Left ventricle myocardium inferior (tissue), 1 donor: ENCODE measurements at regions not wholly inside any gene's neighbourhood (a gene's known extent, or its start where the extent isn't known, plus 50 kb on each side); places are given as distances from the start of the nearest gene placed in this dataset.
"Not testable (repeated sequence)": the region's sequence is repeated elsewhere in the genome, so short reads cannot be mapped to it uniquely, and the experiment has no call there.

Source experiments
- DNase-seq: peaks from one replicate; pipeline ENCODE4 v3.0.0-alpha.2; 2020
- H3K27ac ChIP-seq: fragments of 200-600 bp; replicated peaks from 2 replicates; pipeline ENCODE4 v1.8.0; 2021
- H3K27me3 ChIP-seq: fragments of 200-600 bp; 2 replicates; pipeline ENCODE4 v1.8.0; 2021; ENCODE audit warnings: low read depth
- H3K36me3 ChIP-seq: fragments of 200-600 bp; 2 replicates; pipeline ENCODE4 v1.8.0; 2021
- H3K4me1 ChIP-seq: fragments of 200-600 bp; 2 replicates; pipeline ENCODE4 v1.8.0; 2021
- H3K4me3 ChIP-seq: fragments of 200-600 bp; 2 replicates; pipeline ENCODE4 v1.8.0; 2021; ENCODE audit warnings: mild to moderate bottlenecking, moderate library complexity
- H3K9me3 ChIP-seq: fragments of 200-600 bp; replicated peaks from 2 replicates; pipeline ENCODE4 v1.8.0; 2021
- intact Hi-C: fragments of 100-400 bp; cut with micrococcal nuclease; formaldehyde crosslinking; loops from one replicate; pipeline ENCODE4 v1.11.0; 2022
- TF ChIP-seq, protein P1 (sequence below): fragments of 200-600 bp; IDR thresholded peaks from 2 replicates; pipeline ENCODE4 v1.8.0; 2021; ENCODE audit warnings: antibody characterized with exemption, mild to moderate bottlenecking, borderline replicate concordance
- donor health status: DM: no; HTN: yes; CAD: no; lungs with severe emphysema.

DNA sequence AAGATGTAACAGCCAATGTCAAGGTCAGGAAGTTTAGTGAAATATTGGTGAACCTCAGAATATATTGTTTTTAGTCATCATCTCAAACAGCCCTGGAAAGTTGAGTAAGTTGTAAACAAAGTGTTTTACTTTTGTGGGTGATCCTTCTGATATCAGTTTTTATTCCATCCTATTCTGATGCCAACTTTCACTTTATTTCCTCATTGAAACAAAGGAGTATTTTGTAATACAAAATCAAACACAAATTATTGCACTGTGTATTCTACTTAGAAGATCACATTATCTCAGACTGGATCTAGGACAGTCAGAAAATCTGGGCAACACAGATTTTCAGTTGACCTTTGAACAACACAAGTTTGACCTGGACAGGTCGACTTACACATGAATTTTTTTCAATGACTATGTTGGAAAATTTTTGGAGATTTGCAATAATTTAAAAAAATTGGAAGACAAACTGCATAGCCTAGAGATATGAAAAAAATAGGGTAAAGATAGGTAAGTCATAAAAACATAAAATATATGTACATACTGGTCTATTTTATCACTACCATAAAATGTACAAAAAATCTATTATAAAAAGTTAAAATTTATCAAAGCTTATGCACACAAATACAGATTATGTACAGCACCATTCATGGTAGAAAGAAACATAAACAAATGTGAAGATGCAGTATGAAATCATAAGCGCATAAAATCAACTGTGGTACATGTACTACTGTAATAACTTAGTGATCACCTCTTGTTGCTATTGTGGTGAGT, 709.1 kb upstream of the FAM241A start:
- Histone ChIP-seq H3K9me3 (no peaks in the 10 kb centered on the region), H3K27me3 (no peaks in the 10 kb centered on the region), H3K36me3 (no peaks in the 10 kb centered on the region), H3K4me3 (no peak overlapping the region), H3K4me1 (no peaks in the 10 kb centered on the region), H3K27ac (no peak overlapping the region)
- intact Hi-C loops = no loop called here
- TF ChIP-seq, protein P1, sequence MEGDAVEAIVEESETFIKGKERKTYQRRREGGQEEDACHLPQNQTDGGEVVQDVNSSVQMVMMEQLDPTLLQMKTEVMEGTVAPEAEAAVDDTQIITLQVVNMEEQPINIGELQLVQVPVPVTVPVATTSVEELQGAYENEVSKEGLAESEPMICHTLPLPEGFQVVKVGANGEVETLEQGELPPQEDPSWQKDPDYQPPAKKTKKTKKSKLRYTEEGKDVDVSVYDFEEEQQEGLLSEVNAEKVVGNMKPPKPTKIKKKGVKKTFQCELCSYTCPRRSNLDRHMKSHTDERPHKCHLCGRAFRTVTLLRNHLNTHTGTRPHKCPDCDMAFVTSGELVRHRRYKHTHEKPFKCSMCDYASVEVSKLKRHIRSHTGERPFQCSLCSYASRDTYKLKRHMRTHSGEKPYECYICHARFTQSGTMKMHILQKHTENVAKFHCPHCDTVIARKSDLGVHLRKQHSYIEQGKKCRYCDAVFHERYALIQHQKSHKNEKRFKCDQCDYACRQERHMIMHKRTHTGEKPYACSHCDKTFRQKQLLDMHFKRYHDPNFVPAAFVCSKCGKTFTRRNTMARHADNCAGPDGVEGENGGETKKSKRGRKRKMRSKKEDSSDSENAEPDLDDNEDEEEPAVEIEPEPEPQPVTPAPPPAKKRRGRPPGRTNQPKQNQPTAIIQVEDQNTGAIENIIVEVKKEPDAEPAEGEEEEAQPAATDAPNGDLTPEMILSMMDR = no peak
- DNase-seq = no peak

DNA sequence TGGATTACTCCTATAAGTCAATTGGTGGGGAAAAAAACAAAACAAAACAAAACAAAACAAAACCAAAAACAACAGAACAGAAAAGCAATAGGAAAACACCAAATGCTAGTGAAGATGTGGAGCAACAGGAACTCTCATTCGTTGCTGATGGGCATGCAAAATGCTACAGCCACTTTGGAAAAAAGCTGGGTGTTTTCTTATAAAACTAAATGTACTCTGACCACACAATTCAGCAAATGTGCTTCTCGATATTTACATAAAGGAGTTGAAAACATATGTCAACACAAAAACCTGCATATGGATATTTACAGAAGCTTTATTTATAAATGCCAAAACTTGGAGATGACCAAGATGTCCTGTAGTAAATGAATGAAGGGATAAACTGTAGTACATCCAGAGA, 703.6 kb upstream of the FAM241A start:
- DNase-seq = no peak
- no peaks in the 10 kb centered on the region for H3K9me3 ChIP-seq
- H3K27ac ChIP-seq = no peak overlapping the region
- intact Hi-C loops = no loop called here
- H3K4me1 ChIP-seq = no peaks in the 10 kb centered on the region
- TF ChIP-seq, protein P1 = no peak
- H3K27me3 ChIP-seq = no peaks in the 10 kb centered on the region
- H3K36me3 ChIP-seq = no peaks in the 10 kb centered on the region
- no peak overlapping the region for H3K4me3 ChIP-seq

DNA sequence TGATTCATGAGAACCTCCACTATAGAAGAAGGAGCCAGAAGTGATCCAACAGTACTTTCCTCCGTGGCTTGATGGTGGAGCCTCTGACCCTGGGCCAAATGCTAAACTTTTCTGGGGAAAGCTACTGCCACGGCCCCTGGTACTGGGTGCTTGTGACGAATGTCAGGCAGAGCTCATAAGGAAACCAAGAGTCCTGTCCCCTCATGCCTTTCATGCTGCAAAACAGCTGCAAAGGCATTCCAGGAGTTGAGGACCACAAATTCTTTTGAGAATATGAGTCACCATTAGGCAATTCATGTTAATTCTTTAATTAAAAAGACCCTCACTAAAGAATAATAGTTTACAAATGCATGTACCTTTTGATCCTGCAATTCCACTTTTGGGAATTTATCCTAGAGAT, 700.4 kb upstream of the FAM241A start:
- intact Hi-C loops, H3K27ac ChIP-seq, H3K4me1 ChIP-seq, DNase-seq, H3K9me3 ChIP-seq, H3K4me3 ChIP-seq, H3K36me3 ChIP-seq, H3K27me3 ChIP-seq: not testable (repeated sequence)

DNA sequence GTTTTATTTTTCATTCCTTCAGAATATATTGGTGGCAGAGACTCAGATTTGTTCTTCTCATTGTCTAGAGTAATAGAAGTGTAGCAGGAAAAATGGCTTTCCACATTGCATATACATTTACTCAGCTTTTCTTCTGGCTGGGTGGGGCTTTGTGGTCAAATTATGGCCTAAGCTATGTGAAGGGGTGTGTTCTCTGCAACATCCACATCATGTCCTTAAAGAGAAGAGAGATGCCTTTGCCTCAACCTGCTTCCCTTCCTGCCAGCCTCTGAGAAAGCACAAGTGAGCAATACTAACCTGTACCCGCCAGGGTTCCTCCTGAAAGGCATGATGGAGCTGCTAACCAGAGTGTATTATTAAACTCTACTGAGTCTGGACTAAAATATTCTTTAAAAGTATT, 695.6 kb upstream of the FAM241A start:
- TF ChIP-seq, protein P1 = no peak

DNA sequence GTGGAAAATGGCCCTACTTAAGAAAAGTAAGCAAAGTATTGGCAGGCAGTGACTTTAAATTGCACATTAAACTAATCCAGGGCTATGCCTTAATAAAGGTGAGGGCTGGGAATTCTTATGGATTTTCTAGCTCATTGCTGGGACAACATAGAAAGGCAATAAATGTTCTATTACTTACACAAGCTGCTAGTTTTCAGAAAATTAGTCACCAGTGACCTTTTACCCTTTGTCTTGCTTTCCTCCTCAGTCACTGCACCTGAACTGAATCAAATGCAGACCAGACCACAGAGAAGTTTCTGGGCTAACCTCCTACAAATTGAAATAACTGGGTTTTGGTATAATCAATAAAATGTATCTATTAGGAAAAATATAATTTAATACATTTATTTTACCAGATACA, 694.4 kb upstream of the FAM241A start:
- Histone ChIP-seq H3K4me1 (no peaks in the 10 kb centered on the region), H3K27ac (no peak overlapping the region), H3K27me3 (no peaks in the 10 kb centered on the region), H3K36me3 (no peaks in the 10 kb centered on the region), H3K9me3 (no peaks in the 10 kb centered on the region), H3K4me3 (no peak overlapping the region)
- TF ChIP-seq, protein P1 = no peak
- intact Hi-C loops = no loop called here
- DNase-seq = no peak

More for the DNA sequence above, 695.6 kb upstream of the FAM241A start:
- H3K27me3 ChIP-seq = no peaks in the 10 kb centered on the region
- intact Hi-C loops = no loop called here
- no peaks in the 10 kb centered on the region for H3K4me1 ChIP-seq
- H3K36me3 ChIP-seq = no peaks in the 10 kb centered on the region
- no peak overlapping the region for H3K27ac ChIP-seq
- DNase-seq = no peak
- H3K4me3 ChIP-seq = no peak overlapping the region
- H3K9me3 ChIP-seq = no peaks in the 10 kb centered on the region

DNA sequence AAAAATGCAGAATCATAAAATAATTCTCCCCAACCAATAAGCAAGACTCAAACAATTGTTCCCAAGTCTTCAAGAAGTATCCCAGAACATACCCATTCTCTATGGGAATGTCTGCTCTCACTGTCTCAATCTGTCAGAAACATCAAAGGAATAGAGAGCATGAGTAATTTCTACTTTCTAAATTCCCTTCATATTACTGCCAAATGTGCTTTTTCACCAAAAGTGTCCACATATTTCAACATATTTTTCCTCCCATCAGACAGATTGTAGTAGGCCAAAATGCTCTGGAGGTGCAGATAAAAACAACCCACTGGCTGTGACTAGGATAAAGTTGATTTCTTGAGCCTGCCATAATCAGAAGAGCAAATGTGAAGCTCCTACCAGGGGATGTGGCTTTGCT, 692.0 kb upstream of the FAM241A start:
- Histone ChIP-seq H3K9me3 (no peaks in the 10 kb centered on the region), H3K27me3 (no peaks in the 10 kb centered on the region), H3K36me3 (no peaks in the 10 kb centered on the region), H3K27ac (no peak overlapping the region), H3K4me1 (no peaks in the 10 kb centered on the region), H3K4me3 (no peak overlapping the region)
- TF ChIP-seq, protein P1 = no peak
- intact Hi-C loops = no loop called here
- DNase-seq = no peak
